ENCODE measurements at regions not wholly inside any gene's neighbourhood (a gene's known extent, or its start where the extent isn't known, plus 50 kb on each side); places are given as distances from the start of the nearest gene placed in this dataset.
A peak's percentile ranks its signal among the peaks of the same experiment; 100 is the strongest.
"Not testable (repeated sequence)": the region's sequence is repeated elsewhere in the genome, so short reads cannot be mapped to it uniquely, and the experiment has no call there.

- intact Hi-C loops (cut with DNase I) = no loop called here
- DNase-seq = no peak
These were observed 118.3 kb upstream of the MRPS22 start for GRCh38 chr3:139225548-139225947.

DNA sequence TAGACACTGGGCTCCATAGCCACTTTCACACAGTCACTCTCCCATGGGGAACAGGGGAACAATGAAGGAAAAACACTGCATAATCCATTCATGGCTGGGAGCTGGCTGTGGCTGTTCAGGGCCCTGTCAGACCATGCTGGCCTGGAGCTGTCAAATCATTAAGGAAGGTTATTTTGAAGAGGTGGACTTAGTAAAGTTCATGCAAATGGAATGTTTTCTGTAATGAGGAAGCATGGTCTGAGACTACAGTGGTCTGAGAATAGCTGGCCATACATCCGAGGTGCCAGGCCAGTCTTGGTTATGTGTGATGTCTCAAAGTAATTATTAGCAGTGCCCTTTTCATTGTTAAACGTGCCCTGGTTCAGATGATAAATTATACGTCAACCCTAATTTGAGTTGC is 117.1 kb upstream of the MRPS22 start:
- intact Hi-C loops (cut with DNase I) = no loop called here
- no peak for DNase-seq

DNA sequence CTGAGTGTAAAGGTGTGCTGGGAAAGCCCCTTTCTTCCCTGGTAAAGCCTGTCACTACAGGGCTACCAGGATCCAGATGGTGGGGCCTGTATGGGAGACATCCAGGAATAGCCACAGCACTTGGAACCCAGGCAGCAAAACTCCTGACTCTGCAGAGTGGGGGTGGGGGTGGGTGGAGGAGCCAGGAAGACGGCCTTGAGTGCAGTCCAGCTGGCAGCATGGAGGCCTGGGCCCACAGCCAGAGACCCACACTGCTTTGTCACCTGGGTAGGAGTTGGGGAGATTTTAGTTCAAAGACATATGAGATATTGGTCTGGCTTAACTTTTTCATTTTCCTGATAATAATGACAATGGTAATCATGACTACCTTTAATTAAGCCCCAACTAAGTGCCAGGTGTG is 116.7 kb upstream of the MRPS22 start:
- DNase-seq = peak in 2 of 42 donors; percentile 14 to 18
- intact Hi-C loops (cut with DNase I) = no loop called here

GRCh38 chr3:139227827-139228226 is 116.0 kb upstream of the MRPS22 start:
- no peak for DNase-seq
- intact Hi-C loops (cut with DNase I) = no loop called here

DNA sequence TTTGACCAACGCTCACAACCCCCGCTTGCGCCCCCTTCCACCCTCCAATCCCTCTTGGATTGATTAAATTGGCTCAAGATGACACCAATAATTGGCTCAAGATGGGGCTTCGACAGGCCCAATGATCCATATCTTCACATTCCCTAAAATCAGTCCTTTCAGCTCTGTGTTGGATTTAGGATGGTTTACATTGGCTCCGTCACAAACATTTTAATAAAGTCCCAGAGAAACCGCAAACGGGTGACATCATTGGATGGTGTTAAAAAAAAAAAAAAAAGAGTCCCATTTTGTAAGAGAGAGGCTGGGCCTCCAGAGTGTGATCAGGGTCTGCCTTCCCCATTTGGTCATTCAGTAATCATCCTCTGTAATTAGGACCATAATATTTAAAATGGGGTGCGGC is 113.4 kb upstream of the MRPS22 start:
- intact Hi-C loops (cut with DNase I) = no loop called here
- no peak for DNase-seq

DNA sequence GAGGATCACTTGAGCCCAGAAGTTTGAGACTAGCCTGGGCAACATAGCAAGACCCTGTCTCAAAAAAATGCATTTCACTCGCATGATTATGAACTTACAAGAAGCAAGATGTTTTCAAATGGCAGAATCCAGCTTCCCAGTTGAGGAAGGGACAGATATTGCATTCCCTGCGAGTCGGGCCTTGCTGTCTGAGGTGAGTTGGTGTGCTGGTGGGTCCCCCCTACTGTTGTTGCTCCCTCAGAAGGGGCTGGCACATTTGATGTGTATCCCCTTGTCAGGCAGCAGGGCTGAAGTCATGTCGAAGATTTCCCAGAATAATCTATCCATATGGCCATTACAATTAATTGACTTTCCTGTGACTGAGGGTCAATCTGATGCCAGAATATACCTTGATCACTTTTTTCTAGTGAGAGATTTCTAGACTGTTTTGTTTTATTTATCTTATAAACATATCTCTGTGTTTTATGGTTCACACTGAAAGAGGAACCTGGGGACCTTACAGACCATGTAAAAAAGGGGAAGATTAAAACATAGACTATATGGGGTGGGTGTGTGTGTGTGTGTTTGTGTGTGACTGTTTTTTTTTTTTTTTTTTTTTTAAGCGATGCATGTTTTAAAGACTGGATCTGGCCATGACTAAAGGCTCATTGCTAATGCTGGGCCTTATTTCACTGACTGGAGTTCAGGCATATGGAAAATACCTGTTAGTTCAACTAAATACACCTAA is 112.1 kb upstream of the MRPS22 start:
- DNase-seq = no peak
- intact Hi-C loops (cut with DNase I) = no loop called here

DNA sequence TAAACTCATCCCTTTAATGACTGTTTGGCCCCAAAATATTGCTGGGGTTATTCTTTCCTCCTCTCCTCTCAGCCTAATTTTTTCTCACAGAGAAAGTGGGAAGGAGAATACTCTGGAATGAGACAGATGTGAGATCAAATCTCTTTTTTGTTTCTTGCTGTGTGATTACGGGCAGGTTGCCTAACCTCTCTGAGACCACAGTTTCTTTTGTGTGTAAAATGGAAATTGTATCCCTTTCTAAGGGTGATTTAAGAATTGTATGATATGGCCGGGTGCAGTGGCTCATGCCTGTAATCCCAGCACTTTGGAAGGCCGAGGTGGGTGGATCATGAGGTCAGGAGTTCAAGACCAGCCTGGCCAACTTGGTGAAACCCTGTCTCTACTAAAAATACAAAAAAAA is 111.5 kb upstream of the MRPS22 start:
- intact Hi-C loops (cut with DNase I); DNase-seq: not testable (repeated sequence)

DNA sequence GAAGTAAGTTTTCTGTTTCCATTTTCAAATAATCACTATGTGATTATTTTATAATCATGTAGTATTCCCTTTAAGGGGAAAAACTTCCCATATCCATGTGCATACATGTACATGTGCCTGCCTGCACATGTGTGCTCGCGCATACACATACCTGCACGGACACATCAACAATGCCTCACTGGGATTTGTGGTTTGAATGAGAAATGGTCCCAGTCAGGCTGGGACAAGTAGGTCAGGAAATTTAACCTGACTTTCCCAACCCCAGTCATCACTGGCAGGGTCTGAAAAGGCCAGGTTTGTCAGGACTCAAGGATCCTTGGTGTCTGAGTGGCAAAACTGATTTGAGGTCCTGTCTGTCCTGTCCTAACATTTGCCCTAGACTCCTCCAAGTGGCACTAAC is 109.3 kb upstream of the MRPS22 start:
- DNase-seq = no peak
- intact Hi-C loops (cut with DNase I) = no loop called here

DNA sequence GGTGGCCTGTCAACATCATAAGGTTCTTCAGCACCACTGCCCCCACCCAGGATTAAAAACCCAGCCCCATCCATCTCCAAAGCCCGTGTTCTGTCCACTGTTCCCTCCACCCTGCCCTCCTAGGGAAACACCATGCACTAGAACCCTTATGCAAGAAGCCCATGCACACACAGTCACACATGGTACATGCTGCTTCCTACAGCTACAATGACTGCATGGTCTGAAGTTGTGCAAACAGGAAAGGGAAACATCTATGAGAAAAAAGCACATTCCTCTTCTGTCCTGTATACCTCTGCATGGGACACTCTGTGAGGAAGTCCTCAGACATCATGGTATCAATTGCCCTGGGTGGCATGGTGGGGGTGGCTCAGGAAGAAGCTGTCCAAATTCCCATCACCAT is 108.6 kb upstream of the MRPS22 start:
- no peak for DNase-seq
- intact Hi-C loops (cut with DNase I) = no loop called here

- intact Hi-C loops (cut with DNase I) = no loop called here
- DNase-seq = no peak
These were observed 107.5 kb upstream of the MRPS22 start for GRCh38 chr3:139236336-139236735.

- intact Hi-C loops (cut with DNase I) = no loop called here
- no peak for DNase-seq
These were observed 105.4 kb upstream of the MRPS22 start for GRCh38 chr3:139238281-139239030.

DNA sequence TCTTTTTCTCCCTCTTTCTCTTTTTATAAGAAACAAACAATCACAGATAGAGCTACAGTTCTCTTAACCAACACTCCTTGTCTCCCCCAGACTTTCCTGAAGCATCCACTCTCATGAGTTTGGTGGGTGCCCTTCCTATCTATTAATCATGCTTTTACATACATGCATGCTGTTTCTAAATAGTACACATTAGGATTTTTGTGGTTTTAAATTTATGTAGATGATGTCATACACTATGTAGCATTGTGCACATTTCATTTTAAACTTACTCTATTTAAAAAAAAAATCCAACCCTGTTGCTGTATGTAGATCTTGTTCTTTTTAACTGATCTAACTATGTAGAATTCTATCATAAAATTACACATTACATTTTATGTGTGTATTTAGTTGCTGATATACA is 104.3 kb upstream of the MRPS22 start:
- no peak for DNase-seq
- intact Hi-C loops (cut with DNase I) = no loop called here

DNA sequence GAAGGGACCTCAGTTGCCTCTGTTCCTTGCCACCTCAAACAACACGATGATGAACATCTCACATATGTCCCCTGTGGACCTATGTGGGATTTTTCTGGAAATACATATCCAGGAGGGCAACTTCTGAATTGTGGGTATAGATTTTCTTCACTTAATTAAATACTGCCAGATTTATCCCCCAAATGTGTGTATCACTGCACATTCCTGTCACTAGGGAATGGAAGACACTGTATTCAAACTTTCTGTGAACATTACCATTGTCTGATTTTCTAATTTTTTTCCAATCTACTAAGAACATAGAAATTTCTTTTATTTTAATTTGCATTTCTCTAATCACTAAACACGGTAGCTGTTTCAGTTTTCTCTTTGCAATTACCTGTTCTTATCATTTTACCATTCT is 102.0 kb upstream of the MRPS22 start:
- intact Hi-C loops (cut with DNase I) = no loop called here
- no peak for DNase-seq

DNA sequence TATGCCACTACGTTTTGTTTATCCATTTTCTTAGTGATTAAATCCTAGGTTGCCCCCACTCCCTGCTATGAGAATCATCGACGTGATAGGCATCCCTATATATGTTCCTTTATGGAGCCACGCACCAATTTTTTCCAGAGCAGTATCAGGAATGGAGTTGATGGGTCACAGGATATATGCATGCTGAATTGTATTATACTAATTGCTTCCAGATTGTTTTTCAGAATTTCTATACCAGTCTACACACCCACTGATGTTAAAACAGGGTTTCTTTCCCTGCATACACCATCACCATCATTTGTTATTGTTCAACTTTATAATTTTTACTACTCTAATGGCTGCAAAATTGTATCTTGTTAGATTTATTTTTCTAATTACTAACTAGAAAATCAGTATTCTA is 100.1 kb upstream of the MRPS22 start:
- no peak for DNase-seq
- intact Hi-C loops (cut with DNase I) = no loop called here

DNA sequence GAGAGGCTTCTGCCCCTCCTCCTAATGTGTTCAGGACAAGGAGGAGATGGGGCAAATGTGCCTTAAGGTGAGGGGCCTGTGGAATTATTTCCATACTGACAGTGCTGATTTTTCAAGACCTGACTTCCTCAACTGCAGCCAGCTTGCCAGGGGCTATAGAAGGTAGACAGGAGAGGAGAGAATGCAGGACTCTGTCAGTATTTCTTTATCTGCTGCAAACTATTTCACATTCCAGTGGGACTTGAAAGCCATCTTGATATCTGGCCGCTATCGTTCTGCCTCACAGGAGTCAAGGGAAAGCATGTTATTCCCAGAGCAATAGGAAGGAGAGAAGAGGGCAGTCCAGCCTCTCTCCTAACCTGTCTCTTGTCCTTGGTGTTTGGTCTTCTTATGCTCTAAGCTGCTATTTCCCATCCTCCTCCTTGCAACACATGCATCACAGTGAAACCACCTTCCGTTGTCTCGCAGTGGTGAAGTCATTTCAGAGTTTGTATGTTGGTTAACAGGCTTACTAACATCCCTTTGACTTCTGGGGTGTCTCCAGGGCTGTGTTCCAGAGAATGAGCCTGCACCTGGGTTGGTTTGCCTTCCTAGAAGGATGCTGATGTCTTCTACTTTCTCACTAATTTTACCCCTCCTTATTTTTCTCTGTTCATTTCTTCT is 95.1 kb upstream of the MRPS22 start:
- no peak for DNase-seq
- intact Hi-C loops (cut with DNase I) = no loop called here

DNA sequence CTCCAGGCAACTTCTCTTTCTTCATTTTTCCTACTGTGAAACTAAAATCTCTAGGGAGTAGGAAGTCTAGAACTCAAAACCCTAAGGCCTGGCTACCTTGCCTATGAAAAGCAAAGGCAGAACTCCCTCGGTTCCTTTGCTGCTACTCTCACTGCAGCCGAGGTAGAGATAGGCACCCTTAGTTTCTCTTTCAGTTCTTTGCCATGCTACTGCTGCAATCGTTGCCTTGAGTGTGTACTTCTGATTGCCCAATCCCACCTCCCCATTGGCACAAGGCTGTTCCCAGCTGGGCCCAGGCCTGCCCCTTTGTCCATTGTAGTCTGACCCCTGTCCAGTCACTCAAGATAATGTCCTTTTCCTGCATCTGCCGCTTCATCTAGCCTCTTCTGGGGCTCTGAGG is 92.3 kb upstream of the MRPS22 start:
- DNase-seq = no peak
- intact Hi-C loops (cut with DNase I) = no loop called here

DNA sequence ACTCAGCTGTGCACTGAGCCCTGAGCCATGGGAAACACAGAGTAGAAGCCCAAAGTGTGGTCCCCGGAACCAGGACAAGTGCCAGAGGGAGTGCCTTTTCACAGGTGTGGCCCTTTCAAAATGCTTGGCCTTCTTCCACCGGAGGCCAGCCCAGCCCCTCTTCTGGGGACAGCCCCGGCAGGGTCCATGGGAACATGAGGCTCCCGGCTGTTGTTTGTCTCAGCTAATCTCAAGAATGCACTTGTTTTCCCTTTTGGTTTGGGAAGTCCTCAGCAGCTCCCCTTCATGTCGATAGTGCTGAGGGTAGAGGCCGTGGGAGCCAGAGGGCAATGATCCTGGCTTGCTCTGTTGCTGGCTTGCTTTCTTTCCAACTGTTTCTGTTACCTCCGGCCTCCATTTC is 91.1 kb upstream of the MRPS22 start:
- no peak for DNase-seq
- intact Hi-C loops (cut with DNase I) = no loop called here

GRCh38 chr3:139258276-139258675 is 85.5 kb upstream of the MRPS22 start:
- intact Hi-C loops (cut with DNase I) = no loop called here
- DNase-seq = no peak

DNA sequence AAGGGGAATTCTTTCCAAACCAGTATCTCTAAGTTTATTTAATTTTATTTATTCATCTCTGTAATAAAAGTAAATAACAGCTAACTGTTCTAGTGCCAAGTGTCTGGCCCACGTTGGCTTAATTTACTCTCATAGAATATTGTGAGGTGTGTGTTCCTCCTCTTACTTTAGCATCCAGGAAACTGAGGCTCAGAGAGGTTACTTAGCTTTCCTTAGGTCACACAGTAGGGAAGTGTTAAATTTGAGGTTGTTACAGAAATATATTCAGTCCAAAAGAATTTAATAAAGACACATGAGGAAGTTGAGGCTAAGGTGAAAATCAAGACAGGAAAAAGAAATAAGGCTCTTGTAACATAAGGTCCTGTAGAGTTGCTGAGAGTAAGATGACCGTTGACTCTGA is 84.4 kb upstream of the MRPS22 start:
- no peak for DNase-seq
- intact Hi-C loops (cut with DNase I) = no loop called here

GRCh38 chr3:139260041-139260486 is 83.8 kb upstream of the MRPS22 start:
- no peak for DNase-seq
- intact Hi-C loops (cut with DNase I) = no loop called here
